CD14-positive monocyte (primary cell): ENCODE measurements at regions not wholly inside any gene's neighbourhood (a gene's known extent, or its start where the extent isn't known, plus 50 kb on each side); places are given as distances from the start of the nearest gene placed in this dataset.

Experiments used
- DNase-seq, 3 donors: peaks; one replicate each; pipeline ENCODE4 v3.0.0-alpha.2; 2011 to 2022
- H2AFZ ChIP-seq: 2 replicates; pipeline ENCODE4 v1.6.0; 2012; ENCODE audit warnings: mild to moderate bottlenecking, low read depth, low read length, inconsistent platforms; ENCODE audit not compliant: insufficient read depth, poor library complexity, severe bottlenecking
- H3K27ac ChIP-seq, 2 donors: 1 replicate in 1 of 2; 2 replicates in 1 of 2; pipeline ENCODE4 v1.5.1; 2012 to 2013; ENCODE audit warnings: low read length in 2 of 2, control low read depth in 1 of 2, inconsistent platforms in 1 of 2, low read depth in 1 of 2, mild to moderate bottlenecking in 1 of 2
- H3K27me3 ChIP-seq, 2 donors: one replicate each; pipeline versions ENCODE4 v1.6.0 to v1.6.1; 2011 to 2013; ENCODE audit warnings: low read length in 2 of 2; ENCODE audit not compliant: control insufficient read depth in 2 of 2, insufficient read depth in 2 of 2
- H3K36me3 ChIP-seq, 2 donors: replicated peaks in 1 of 2; 1 replicate in 1 of 2; 2 replicates in 1 of 2; pipeline versions ENCODE4 v1.5.1 to v1.6.1; 2012 to 2013; ENCODE audit warnings: low read length in 2 of 2, control low read depth in 1 of 2, inconsistent platforms in 1 of 2, mild to moderate bottlenecking in 1 of 2; ENCODE audit not compliant: insufficient read depth in 2 of 2, control insufficient read depth in 1 of 2
- H3K4me1 ChIP-seq, 2 donors: 1 replicate in 1 of 2; 2 replicates in 1 of 2; pipeline versions ENCODE4 v1.5.1 to v1.6.1; 2012 to 2013; ENCODE audit warnings: low read length in 2 of 2, control low read depth in 1 of 2, inconsistent platforms in 1 of 2, mild to moderate bottlenecking in 1 of 2, moderate library complexity in 1 of 2; ENCODE audit not compliant: insufficient read depth in 2 of 2, control insufficient read depth in 1 of 2
- H3K4me2 ChIP-seq: replicated peaks from 2 replicates; pipeline ENCODE3; 2012; ENCODE audit warnings: low read length, moderate library complexity, mild to moderate bottlenecking; ENCODE audit not compliant: poor library complexity, severe bottlenecking; ENCODE audit errors: extremely low read depth
- H3K4me3 ChIP-seq, 3 experiments: fragments of 200-600 bp in 1 of 3; sonication (generic) in 1 of 3; replicated peaks in 1 of 3; 1 replicate in 2 of 3; 2 replicates in 1 of 3; pipeline ENCODE4 v1.5.1; 2011 to 2013; ENCODE audit warnings: low read length in 3 of 3, mild to moderate bottlenecking in 3 of 3, control low read depth in 2 of 3, low read depth in 2 of 3, inconsistent platforms in 1 of 3, moderate library complexity in 1 of 3
- H3K79me2 ChIP-seq: 2 replicates; pipeline ENCODE4 v1.6.0; 2012; ENCODE audit warnings: mild to moderate bottlenecking, control low read depth, inconsistent platforms, low read length, moderate library complexity; ENCODE audit not compliant: insufficient read depth
- H3K9ac ChIP-seq: 2 replicates; pipeline ENCODE4 v1.6.0; 2017; ENCODE audit warnings: low read length, mild to moderate bottlenecking; ENCODE audit not compliant: insufficient read depth, poor library complexity, severe bottlenecking
- H3K9me3 ChIP-seq, 2 donors: replicated peaks in 1 of 2; 1 replicate in 1 of 2; 2 replicates in 1 of 2; pipeline versions ENCODE4 v1.5.1 to v1.6.1; 2012 to 2013; ENCODE audit warnings: low read length in 2 of 2, control low read depth in 1 of 2; ENCODE audit not compliant: control insufficient read depth in 1 of 2, insufficient read depth in 1 of 2
- H4K20me1 ChIP-seq: 2 replicates; pipeline ENCODE4 v1.6.0; 2012; ENCODE audit warnings: mild to moderate bottlenecking, low read length, control low read depth, moderate library complexity; ENCODE audit not compliant: insufficient read depth
- H3K27ac Mint-ChIP-seq, 7 donors: one replicate each; pipeline ENCODE4 v1.8.0; 2020; ENCODE audit warnings: mild to moderate bottlenecking in 7 of 7, mixed read lengths in 7 of 7, moderate library complexity in 6 of 7, inconsistent platforms in 2 of 7
- H3K27me3 Mint-ChIP-seq, 3 donors: one replicate each; pipeline ENCODE4 v1.8.0; 2021 to 2022; ENCODE audit warnings: low read depth in 3 of 3, mild to moderate bottlenecking in 3 of 3, mixed read lengths in 3 of 3, moderate library complexity in 3 of 3, inconsistent platforms in 1 of 3
- H3K36me3 Mint-ChIP-seq, 2 donors: one replicate each; pipeline ENCODE4 v1.8.0; 2020; ENCODE audit warnings: mixed read lengths in 2 of 2, inconsistent platforms in 1 of 2, mild to moderate bottlenecking in 1 of 2
- H3K4me1 Mint-ChIP-seq: one replicate; pipeline ENCODE4 v1.8.0; 2020; ENCODE audit warnings: mild to moderate bottlenecking, mixed read lengths
- H3K4me3 Mint-ChIP-seq, 2 donors: one replicate each; pipeline ENCODE4 v1.8.0; 2020; ENCODE audit warnings: mild to moderate bottlenecking in 2 of 2, mixed read lengths in 2 of 2, moderate library complexity in 1 of 2
- H3K9me3 Mint-ChIP-seq, 7 donors: one replicate each; pipeline ENCODE4 v1.8.0; 2020 to 2022; ENCODE audit warnings: mixed read lengths in 7 of 7, mild to moderate bottlenecking in 6 of 7, moderate library complexity in 6 of 7, inconsistent platforms in 2 of 7
- CTCF ChIP-seq: fragments of 200-600 bp; IDR thresholded peaks from one replicate; pipeline ENCODE4 v1.8.0; 2022; ENCODE audit warnings: antibody characterized with exemption, mild to moderate bottlenecking
- WGBS: methylation state at CpG from one replicate; pipeline ENCODE4 v1.1.5; 2013; ENCODE audit warnings: missing lambda C conversion rate; ENCODE audit not compliant: insufficient coverage; 5-methylcytosine and 5-hydroxymethylcytosine counted together
- intact Hi-C, 2 donors: fragments of 100-400 bp; cut with micrococcal nuclease; formaldehyde crosslinking; loops; one replicate each; pipeline versions ENCODE4 v1.15.0 to v1.15.1; 2023

DNA sequence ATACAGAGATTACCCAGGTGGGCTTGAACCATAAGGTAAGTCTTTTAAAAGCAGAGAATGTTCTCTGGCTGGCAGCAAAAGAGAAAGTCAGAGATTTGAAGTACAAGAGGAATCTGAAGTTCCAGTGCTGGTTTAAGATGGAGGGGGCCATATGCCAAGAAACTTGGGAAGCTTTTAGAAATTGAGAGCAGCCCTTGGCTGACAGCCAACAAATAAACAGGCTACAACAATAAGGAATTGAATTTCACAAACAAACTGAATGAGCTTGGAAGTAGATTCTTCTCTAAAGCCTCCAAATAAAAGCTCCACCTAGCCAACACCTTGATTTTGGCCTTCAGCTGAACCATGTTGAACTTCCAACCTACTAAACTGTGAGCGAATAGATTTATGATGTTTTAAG is 85.7 kb downstream of the TRIM42 start:
- H2AFZ ChIP-seq: no peak overlapping the region
- DNase-seq: no peak
- no peaks in the 10 kb centered on the region for H4K20me1 ChIP-seq
- Mint-ChIP-seq H3K9me3 (peaks cover 0 to 2% (median 0%) of the 10 kb centered on the region in 7 donors), H3K27me3 (peaks cover 1 to 2% (median 2%) of the 10 kb centered on the region in 3 donors), H3K27ac (no peak overlapping the region), H3K36me3 (no peaks in the 10 kb centered on the region), H3K4me1 (peaks cover 5% of the 10 kb centered on the region), H3K4me3 (no peak overlapping the region)
- intact Hi-C loops: no loop called here
- H3K4me3 ChIP-seq: no peak overlapping the region
- H3K4me2 ChIP-seq: no peak overlapping the region
- no CpG with 5 or more reads among the region's 1 CpG for WGBS
- H3K79me2 ChIP-seq: no peaks in the 10 kb centered on the region
- no peak for TF ChIP-seq CTCF
- H3K4me1 ChIP-seq: no peaks in the 10 kb centered on the region
- H3K27ac ChIP-seq: no peak overlapping the region
- no peaks in the 10 kb centered on the region for H3K36me3 ChIP-seq
- H3K9me3 ChIP-seq: no peaks in the 10 kb centered on the region
- no peaks in the 10 kb centered on the region for H3K27me3 ChIP-seq
- H3K9ac ChIP-seq: no peak overlapping the region

DNA sequence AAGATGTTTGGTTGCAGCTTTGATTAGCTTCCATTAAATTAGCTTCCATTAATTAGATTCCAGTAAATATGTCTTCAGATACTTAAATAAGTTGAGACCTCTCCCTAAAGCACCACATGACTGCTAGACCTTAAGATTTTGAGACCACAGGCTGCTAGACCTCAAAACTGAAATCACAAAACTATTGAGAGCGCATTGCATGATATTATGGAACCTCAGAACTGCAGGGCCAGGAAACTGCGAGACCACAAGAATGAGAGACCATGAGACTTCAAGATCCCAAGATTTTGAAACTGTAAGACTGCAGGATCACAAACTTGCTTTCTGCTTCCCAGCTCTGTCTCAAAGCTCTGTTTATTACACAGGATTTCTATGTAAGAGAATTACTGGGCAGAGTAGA is 87.4 kb downstream of the TRIM42 start:
- intact Hi-C loops: no loop called here
- H3K9me3 Mint-ChIP-seq: peaks cover 0 to 2% (median 0%) of the 10 kb centered on the region in 7 donors
- Histone ChIP-seq H3K36me3 (no peaks in the 10 kb centered on the region), H3K27ac (no peak overlapping the region), H3K4me1 (peaks cover 0 to 1% of the 10 kb centered on the region in 2 donors), H3K4me3 (no peak overlapping the region), H3K9me3 (no peaks in the 10 kb centered on the region), H4K20me1 (no peaks in the 10 kb centered on the region), H2AFZ (no peak overlapping the region), H3K79me2 (no peaks in the 10 kb centered on the region), H3K4me2 (no peak overlapping the region), H3K27me3 (no peaks in the 10 kb centered on the region), H3K9ac (no peak overlapping the region)
- no peak overlapping the region for H3K27ac Mint-ChIP-seq
- DNase-seq: no peak
- WGBS: 36% methylated on average over 2 of the region's 2 CpGs
- peaks cover 2% of the 10 kb centered on the region for H3K4me1 Mint-ChIP-seq
- TF ChIP-seq CTCF: no peak
- H3K36me3 Mint-ChIP-seq: no peaks in the 10 kb centered on the region
- no peak overlapping the region for H3K4me3 Mint-ChIP-seq
- H3K27me3 Mint-ChIP-seq: peaks cover 0 to 3% (median 2%) of the 10 kb centered on the region in 3 donors
